A673 (cell line): ENCODE measurements at regions not wholly inside any gene's neighbourhood (a gene's known extent, or its start where the extent isn't known, plus 50 kb on each side); places are given as distances from the start of the nearest gene placed in this dataset.

Experiments
- BruUV-seq: library from RNA; stranded (reverse); fragments of 400-500 nt; replicated peaks from 2 replicates; lab custom pipeline; 2021; lab: Mats Ljungman, UMichigan
- CTCF ChIA-PET: fragments of 300-600 bp; sonication (Branson Sonifier 250); formaldehyde crosslinking; loops from one replicate; lab custom pipeline; 2022; ENCODE audit warnings: antibody characterized with exemption; lab: Charles Lee
- POLR2A ChIA-PET: fragments of 300-600 bp; sonication (Branson Sonifier 250); formaldehyde crosslinking; loops from one replicate; lab custom pipeline; 2022; ENCODE audit warnings: antibody characterized with exemption; ENCODE audit not compliant: low non-redundant PET; lab: Charles Lee
- DNase-seq: peaks from one replicate; pipeline ENCODE4 v3.0.0-alpha.2; 2015; ENCODE audit warnings: low spot score
- H3K27ac ChIP-seq: fragments of 200-600 bp; sonication (generic); 2 replicates; pipeline ENCODE4 v1.5.1; 2016; ENCODE audit warnings: mixed run types, low read depth, mild to moderate bottlenecking, mixed read lengths, antibody characterized with exemption, low read length; ENCODE audit not compliant: poor library complexity, severe bottlenecking
- H3K27me3 ChIP-seq: fragments of 200-600 bp; sonication (generic); replicated peaks from 2 replicates; pipeline ENCODE4 v1.6.1; 2017; ENCODE audit warnings: mixed run types, low read depth, mild to moderate bottlenecking, mixed read lengths, antibody characterized with exemption, low read length; ENCODE audit not compliant: insufficient read depth, poor library complexity
- H3K36me3 ChIP-seq: fragments of 200-600 bp; sonication (generic); 2 replicates; pipeline ENCODE4 v1.6.1; 2016; ENCODE audit warnings: mixed run types, mild to moderate bottlenecking, mixed read lengths, antibody characterized with exemption, low read length; ENCODE audit not compliant: insufficient read depth, poor library complexity, severe bottlenecking
- H3K4me1 ChIP-seq: fragments of 200-600 bp; sonication (generic); 2 replicates; pipeline ENCODE4 v1.6.1; 2017; ENCODE audit warnings: mixed run types, mild to moderate bottlenecking, mixed read lengths, antibody characterized with exemption, low read length; ENCODE audit not compliant: insufficient read depth, poor library complexity, severe bottlenecking
- H3K4me3 ChIP-seq: fragments of 200-600 bp; sonication (generic); 2 replicates; pipeline ENCODE4 v1.5.1; 2016; ENCODE audit warnings: low read depth, mixed run types, mild to moderate bottlenecking, mixed read lengths, low read length; ENCODE audit not compliant: poor library complexity, severe bottlenecking
- H3K9me3 ChIP-seq: fragments of 200-600 bp; sonication (generic); 2 replicates; pipeline ENCODE4 v1.6.1; 2016; ENCODE audit warnings: mixed run types, low read depth, mild to moderate bottlenecking, mixed read lengths, antibody characterized with exemption, low read length; ENCODE audit not compliant: poor library complexity, severe bottlenecking
- EZH2 ChIP-seq: fragments of 200-600 bp; sonication (generic); IDR thresholded peaks from 2 replicates; pipeline ENCODE4 v1.6.1; 2017; ENCODE audit warnings: borderline replicate concordance, low read depth, mild to moderate bottlenecking, mixed read lengths, antibody characterized with exemption, low read length; ENCODE audit not compliant: poor library complexity, severe bottlenecking
- intact Hi-C: fragments of 100-400 bp; cut with micrococcal nuclease; formaldehyde crosslinking; loops from one replicate; pipeline ENCODE4 v1.10.0; 2022; ENCODE audit not compliant: unreplicated experiment
- TF ChIP-seq, protein P1 (sequence below): fragments of 300-800, 200-600 bp; sonication (generic); conservative IDR thresholded peaks from 2 replicates; pipeline ENCODE4 v1.5.1; 2017; ENCODE audit warnings: low read depth, mild to moderate bottlenecking, antibody characterized with exemption, low read length, moderate library complexity, mixed read lengths

DNA sequence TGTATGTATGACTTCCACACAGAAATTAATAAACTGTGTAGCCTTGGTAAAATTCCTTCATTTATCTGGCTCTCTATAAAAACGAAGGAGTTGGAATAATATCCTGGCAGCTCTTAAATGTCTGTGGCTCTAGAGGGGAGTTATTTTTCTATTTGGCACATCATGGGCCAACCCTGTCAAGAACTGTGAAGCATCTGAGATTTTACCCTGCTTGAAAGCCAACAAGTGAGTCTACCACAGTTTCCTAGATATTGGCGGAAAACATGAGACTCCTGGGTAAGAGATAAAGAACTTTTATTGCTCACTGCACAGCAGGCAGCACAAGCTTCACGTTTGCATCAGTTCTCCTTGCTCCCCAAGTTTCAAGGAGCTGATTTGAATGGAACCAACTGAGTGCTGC, 346.7 kb upstream of the CYRIA start:
- H3K27me3 ChIP-seq: no peaks in the 10 kb centered on the region
- ChIA-PET POLR2A (no interaction called here), CTCF (no interaction called here)
- no peak for DNase-seq
- no peak overlapping the region for H3K4me3 ChIP-seq
- no peaks in the 10 kb centered on the region for H3K36me3 ChIP-seq
- no peaks in the 10 kb centered on the region for H3K4me1 ChIP-seq
- no peak for TF ChIP-seq EZH2
- TF ChIP-seq, protein P1, sequence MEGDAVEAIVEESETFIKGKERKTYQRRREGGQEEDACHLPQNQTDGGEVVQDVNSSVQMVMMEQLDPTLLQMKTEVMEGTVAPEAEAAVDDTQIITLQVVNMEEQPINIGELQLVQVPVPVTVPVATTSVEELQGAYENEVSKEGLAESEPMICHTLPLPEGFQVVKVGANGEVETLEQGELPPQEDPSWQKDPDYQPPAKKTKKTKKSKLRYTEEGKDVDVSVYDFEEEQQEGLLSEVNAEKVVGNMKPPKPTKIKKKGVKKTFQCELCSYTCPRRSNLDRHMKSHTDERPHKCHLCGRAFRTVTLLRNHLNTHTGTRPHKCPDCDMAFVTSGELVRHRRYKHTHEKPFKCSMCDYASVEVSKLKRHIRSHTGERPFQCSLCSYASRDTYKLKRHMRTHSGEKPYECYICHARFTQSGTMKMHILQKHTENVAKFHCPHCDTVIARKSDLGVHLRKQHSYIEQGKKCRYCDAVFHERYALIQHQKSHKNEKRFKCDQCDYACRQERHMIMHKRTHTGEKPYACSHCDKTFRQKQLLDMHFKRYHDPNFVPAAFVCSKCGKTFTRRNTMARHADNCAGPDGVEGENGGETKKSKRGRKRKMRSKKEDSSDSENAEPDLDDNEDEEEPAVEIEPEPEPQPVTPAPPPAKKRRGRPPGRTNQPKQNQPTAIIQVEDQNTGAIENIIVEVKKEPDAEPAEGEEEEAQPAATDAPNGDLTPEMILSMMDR: no peak
- no peaks in the 10 kb centered on the region for H3K9me3 ChIP-seq
- no TSS peak for BruUV-seq
- intact Hi-C loops: no loop called here
- H3K27ac ChIP-seq: no peak overlapping the region

DNA sequence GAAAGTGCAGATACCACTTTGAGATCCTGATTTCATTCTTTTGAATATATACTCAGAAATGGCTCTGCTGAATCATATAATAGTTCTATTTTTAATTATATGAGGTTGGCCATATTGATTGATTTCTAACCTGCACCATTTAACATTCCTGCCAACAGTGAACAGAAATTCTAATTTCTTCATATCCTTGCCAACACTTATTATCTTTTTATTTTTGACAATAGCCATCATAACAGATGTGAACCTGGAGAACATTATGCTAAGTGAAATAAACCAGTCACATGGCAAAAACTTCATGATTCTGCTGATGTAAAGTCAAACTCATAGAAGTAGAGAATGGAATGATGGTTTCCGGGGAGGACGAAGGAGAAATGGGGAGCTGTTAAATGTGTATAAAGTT, 344.5 kb upstream of the CYRIA start:
- BruUV-seq: no TSS peak
- TF ChIP-seq, protein P1: no peak
- DNase-seq: no peak
- Histone ChIP-seq H3K36me3 (no peaks in the 10 kb centered on the region), H3K27ac (no peak overlapping the region), H3K4me1 (no peaks in the 10 kb centered on the region), H3K27me3 (peaks cover 2% of the 10 kb centered on the region), H3K4me3 (no peak overlapping the region), H3K9me3 (no peaks in the 10 kb centered on the region)
- intact Hi-C loops: no loop called here
- ChIA-PET POLR2A (no interaction called here), CTCF (no interaction called here)

DNA sequence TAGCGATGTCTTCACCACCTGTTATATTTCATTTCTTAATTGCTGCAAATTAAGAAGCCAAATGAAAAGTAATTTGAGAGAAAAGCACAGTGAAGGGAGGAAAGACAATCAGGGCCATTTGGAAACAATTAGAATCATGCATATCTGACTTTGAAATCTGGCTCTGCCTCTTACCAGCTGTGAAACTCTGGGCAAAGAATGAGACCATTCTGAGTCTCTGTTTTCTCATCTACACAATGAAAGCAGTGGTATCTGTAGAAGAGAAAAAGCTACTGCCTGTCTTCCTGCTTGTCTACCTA, 334.5 kb upstream of the CYRIA start:
- Histone ChIP-seq H3K9me3 (no peaks in the 10 kb centered on the region), H3K4me1 (no peaks in the 10 kb centered on the region), H3K36me3 (no peaks in the 10 kb centered on the region), H3K27ac (no peak overlapping the region), H3K4me3 (no peak overlapping the region), H3K27me3 (peaks cover 5% of the 10 kb centered on the region)
- BruUV-seq: no TSS peak
- intact Hi-C loops: no loop called here
- CTCF ChIA-PET: no interaction called here
- TF ChIP-seq, protein P1: no peak
- TF ChIP-seq EZH2: no peak
- DNase-seq: no peak
- POLR2A ChIA-PET: no interaction called here
